ENCODE measurements at regions not wholly inside any gene's neighbourhood (a gene's known extent, or its start where the extent isn't known, plus 50 kb on each side); places are given as distances from the start of the nearest gene placed in this dataset.
"Not testable (repeated sequence)": the region's sequence is repeated elsewhere in the genome, so short reads cannot be mapped to it uniquely, and the experiment has no call there.

DNA sequence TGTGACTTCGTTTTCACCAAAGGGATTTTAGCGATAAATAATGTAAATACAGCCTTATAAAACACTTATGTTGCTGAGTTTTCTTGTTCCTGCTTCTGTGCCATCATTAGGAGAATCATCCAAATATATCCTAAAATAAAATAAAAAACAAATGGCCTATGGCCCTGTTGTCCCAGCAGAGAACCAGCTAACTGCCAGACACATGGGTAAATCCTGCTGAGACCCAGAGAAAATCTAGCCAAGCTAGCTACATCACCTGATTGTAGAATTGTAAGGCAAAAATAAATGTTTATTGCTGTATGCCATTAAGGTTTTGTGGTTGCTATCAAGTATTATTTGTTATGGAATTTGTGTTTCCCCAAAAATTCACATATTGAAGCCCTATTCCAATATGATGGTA lies 631.2 kb upstream of the SYNCRIP start:
- Mint-ChIP-seq H3K9me3 (peaks cover 3% of the 10 kb centered on the region), H3K4me1 (no peaks in the 10 kb centered on the region), H3K27ac (no peak overlapping the region), H3K4me3 (no peak overlapping the region), H3K36me3 (no peaks in the 10 kb centered on the region), H3K27me3 (no peaks in the 10 kb centered on the region)
- CTCF ChIA-PET, result no interaction called here
- no peak for DNase-seq

DNA sequence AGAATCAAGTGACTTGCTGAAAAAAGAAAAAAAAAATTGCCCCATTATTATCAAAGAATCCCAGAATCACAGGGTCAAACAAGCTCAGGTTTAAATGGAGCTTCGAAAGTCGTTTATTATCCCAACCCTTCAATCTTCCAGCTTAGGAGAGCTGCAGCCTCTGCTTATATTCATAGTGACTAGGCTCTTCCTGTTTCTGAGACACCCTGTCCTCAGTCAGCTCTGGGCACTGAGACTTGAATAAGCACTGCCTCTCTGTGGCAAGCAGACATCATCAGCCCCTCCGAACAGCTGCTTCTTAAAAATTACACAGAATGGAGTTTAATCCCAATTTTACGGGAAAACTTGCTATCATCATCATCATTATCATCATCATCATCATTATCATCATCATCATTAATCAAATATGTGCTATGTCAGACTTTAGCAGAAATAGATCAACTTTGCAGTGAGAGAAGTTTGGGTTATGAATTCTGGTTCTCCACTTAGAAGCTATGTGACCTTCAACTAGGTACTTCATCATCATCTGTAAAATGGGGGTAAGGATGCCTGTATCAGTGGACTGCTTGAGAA lies 614.0 kb upstream of the SYNCRIP start:
- Mint-ChIP-seq H3K9me3 (peaks cover 8% of the 10 kb centered on the region), H3K27me3 (no peaks in the 10 kb centered on the region), H3K27ac (no peak overlapping the region), H3K36me3 (no peaks in the 10 kb centered on the region), H3K4me1 (no peaks in the 10 kb centered on the region), H3K4me3 (no peak overlapping the region)
- no peak for DNase-seq
- CTCF ChIA-PET, result interaction anchor here (0.6 kb wide), 1 partner anchor 185 kb away, joined by 3 read pairs; no protein-coding TSS in a partner anchor

DNA sequence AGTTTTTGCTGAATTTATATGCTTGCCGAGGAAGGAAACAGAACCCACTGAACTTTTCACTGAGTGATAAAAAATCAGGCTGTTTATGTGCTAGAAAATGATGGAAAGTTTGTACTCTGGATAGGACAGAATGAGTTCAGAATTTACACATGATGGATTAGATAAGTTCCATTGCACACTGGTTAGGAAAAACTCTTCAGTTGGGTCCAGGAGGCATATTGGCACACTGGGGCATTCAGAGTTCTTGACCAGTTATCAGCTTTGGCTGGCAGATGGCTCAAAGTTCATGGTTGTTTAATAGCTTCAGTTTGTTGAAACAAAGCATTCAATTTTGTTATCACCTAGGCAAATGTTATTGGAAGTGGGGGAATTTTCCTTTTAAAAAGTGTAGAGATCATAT lies 613.3 kb upstream of the SYNCRIP start:
- Mint-ChIP-seq H3K27ac (no peak overlapping the region), H3K27me3 (no peaks in the 10 kb centered on the region), H3K9me3 (peaks cover 9% of the 10 kb centered on the region), H3K4me3 (no peak overlapping the region), H3K4me1 (no peaks in the 10 kb centered on the region), H3K36me3 (no peaks in the 10 kb centered on the region)
- CTCF ChIA-PET, result interaction anchor here (0.6 kb wide), 1 partner anchor 184 kb away, joined by 3 read pairs; no protein-coding TSS in a partner anchor
- no peak for DNase-seq

DNA sequence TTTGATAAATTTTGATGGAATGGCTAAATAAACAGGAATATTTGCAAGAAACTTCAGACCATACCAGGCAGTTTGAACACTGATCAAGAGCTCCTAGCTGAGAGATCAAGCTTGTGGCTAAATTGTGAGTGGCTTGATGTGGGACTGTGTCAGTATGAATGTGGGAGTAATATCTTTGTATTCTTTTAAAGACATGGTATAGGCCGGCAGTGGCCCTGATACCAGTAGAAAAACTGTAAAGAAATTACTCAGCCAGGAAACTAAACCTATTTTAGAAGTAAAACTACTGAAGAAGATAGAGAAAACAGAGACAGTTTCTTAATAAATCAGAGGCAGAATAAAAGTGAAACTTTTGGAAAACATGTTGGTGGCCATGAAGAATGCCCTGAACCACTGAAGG lies 608.4 kb upstream of the SYNCRIP start:
- Mint-ChIP-seq H3K4me1 (no peaks in the 10 kb centered on the region), H3K9me3 (peaks cover 5% of the 10 kb centered on the region), H3K36me3 (no peaks in the 10 kb centered on the region), H3K4me3 (no peak overlapping the region), H3K27ac (no peak overlapping the region), H3K27me3 (no peaks in the 10 kb centered on the region)
- CTCF ChIA-PET, result no interaction called here
- no peak for DNase-seq

DNA sequence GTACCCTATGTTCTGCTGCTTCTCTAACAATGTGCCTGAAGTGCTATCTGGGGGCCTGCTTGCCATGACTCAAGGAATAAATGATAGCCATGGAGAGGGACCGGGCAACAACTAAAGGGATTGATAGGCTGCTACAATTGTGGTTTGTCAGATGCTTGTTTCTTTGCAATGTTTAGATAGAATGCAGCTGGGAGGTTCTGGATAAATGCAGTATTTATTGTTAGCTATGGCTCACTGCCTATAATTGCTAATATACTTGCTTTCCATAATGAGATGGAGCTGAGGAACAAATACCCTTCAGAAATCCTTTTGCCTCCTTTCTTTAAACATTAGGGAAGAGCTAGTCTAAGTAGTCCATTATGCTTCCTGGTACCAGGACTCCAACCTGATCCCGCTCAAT lies 575.2 kb upstream of the SYNCRIP start:
- no peaks in the 10 kb centered on the region for H3K27me3 Mint-ChIP-seq
- H3K9me3 Mint-ChIP-seq, result no peaks in the 10 kb centered on the region
- no peak overlapping the region for H3K27ac Mint-ChIP-seq
- no peaks in the 10 kb centered on the region for H3K4me1 Mint-ChIP-seq
- no peak overlapping the region for H3K4me3 Mint-ChIP-seq
- no peak for DNase-seq
- CTCF ChIA-PET, result no interaction called here
- no peaks in the 10 kb centered on the region for H3K36me3 Mint-ChIP-seq

DNA sequence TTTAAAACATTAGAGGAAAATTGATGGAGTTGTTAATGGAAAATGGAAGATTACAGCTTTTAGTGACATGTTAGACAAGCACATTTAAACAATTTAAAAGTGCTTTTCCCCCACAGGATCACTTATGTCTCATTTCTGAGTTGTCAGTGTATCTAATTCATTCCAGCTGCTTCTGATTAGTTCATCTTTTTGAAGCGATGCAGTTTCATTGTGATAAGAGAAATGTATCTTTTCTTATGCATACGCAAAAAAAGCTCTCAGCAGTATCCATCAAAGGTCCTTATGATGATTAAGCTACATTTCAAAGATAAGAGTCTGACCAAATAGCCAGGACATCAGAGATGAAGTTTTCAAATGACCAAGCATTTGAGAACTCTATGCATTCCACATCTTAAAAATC lies 572.6 kb upstream of the SYNCRIP start:
- Mint-ChIP-seq H3K36me3 (no peaks in the 10 kb centered on the region), H3K27me3 (no peaks in the 10 kb centered on the region), H3K4me3 (no peak overlapping the region), H3K27ac (no peak overlapping the region), H3K9me3 (no peaks in the 10 kb centered on the region), H3K4me1 (no peaks in the 10 kb centered on the region)
- CTCF ChIA-PET, result interaction anchor here (0.6 kb wide), 1 partner anchor 9 kb away, joined by 4 read pairs; no protein-coding TSS in a partner anchor
- no peak for DNase-seq

DNA sequence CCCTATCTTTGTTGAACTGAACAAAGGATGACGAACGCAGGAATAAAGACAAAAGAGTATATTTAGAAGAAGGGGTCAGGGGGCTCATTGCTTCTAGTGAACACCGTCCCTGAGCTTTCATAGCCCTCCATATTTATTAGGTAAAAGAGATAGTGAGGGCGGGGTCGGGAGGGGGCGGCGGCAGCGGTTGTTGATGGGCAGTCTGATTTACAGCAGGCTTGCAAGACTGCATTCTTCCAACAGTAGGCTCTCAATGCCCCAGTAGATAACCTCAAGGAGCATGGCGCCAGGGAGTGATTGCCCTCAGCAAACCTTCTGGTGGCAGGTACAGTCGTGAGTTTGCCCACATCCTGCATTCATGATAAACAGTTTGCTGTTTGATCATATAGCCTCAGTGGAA lies 563.3 kb upstream of the SYNCRIP start:
- Mint-ChIP-seq H3K4me3 (no peak overlapping the region), H3K9me3 (peaks cover 4% of the 10 kb centered on the region), H3K27me3 (no peaks in the 10 kb centered on the region), H3K4me1 (no peaks in the 10 kb centered on the region), H3K36me3 (no peaks in the 10 kb centered on the region), H3K27ac (no peak overlapping the region)
- CTCF ChIA-PET, result interaction anchor here (0.6 kb wide), 1 partner anchor 9 kb away, joined by 4 read pairs; no protein-coding TSS in a partner anchor
- no peak for DNase-seq

DNA sequence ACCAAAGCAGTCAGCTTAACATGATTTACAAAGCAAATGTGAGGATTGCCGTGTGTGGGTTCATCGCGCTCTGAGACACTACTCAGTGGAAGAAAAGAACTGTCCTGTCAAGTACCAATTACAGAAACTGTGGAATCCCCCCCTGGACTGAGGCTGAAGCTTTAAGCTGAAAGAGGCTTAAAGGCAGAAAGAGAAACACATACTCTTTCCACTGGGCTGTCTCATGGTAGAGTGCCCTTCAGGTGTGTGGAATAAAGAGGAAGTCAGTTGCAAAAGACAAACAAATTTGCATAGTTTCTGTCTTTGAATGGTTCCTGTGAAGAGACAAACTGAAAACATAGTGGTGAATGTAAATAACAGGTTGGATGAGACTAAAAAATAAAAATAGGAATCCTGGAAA lies 560.4 kb upstream of the SYNCRIP start:
- no peak for DNase-seq
- CTCF ChIA-PET, result no interaction called here
- Mint-ChIP-seq H3K9me3 (peaks cover 4% of the 10 kb centered on the region), H3K36me3 (no peaks in the 10 kb centered on the region), H3K27me3 (no peaks in the 10 kb centered on the region), H3K4me3 (no peak overlapping the region), H3K27ac (no peak overlapping the region), H3K4me1 (no peaks in the 10 kb centered on the region)

DNA sequence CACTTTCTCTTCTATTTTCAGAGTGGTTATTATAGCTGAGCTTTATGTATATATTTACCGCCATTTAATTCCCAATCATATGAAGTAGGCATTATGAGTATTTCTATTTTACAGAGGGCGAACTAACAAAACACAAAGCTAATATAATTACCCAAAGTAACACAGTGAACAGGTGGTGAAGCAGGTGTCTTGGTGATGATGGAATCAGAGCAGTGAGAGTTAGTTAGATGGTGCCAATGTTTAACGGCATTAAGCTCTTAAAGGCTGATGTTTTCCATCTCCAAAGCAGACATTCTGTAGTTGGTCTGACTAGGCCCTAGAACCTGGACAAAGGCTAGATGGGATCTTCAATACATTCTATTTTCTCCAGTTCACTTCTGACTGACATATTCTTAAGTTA lies 551.1 kb upstream of the SYNCRIP start:
- CTCF ChIA-PET, result no interaction called here
- H3K27ac Mint-ChIP-seq, result no peak overlapping the region
- no peaks in the 10 kb centered on the region for H3K27me3 Mint-ChIP-seq
- no peaks in the 10 kb centered on the region for H3K9me3 Mint-ChIP-seq
- no peaks in the 10 kb centered on the region for H3K36me3 Mint-ChIP-seq
- H3K4me1 Mint-ChIP-seq, result no peaks in the 10 kb centered on the region
- DNase-seq, result no peak
- H3K4me3 Mint-ChIP-seq, result no peak overlapping the region

DNA sequence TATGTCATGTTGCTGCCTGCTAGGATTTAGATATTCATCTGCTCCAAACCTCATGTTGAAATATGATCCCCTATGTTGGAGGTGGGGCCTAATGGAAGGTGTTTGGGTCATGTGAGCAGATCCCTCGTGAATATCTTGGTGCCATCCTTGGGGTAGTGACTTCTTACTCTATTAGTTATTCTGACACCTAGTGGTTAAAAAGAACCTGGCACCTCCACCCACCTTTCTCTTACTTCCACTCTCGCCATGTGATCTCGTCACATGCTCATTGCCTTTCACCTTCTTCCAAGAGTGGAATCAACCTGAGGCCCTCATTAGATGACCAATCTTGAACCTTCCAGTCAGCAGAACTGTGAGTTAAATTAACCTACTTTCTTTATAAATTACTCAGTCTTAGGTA lies 549.4 kb upstream of the SYNCRIP start:
- H3K27me3 Mint-ChIP-seq, result no peaks in the 10 kb centered on the region
- H3K27ac Mint-ChIP-seq, result no peak overlapping the region
- H3K4me3 Mint-ChIP-seq, result no peak overlapping the region
- H3K4me1 Mint-ChIP-seq, result no peaks in the 10 kb centered on the region
- no peaks in the 10 kb centered on the region for H3K36me3 Mint-ChIP-seq
- no peak for DNase-seq
- CTCF ChIA-PET, result no interaction called here
- H3K9me3 Mint-ChIP-seq, result no peaks in the 10 kb centered on the region

DNA sequence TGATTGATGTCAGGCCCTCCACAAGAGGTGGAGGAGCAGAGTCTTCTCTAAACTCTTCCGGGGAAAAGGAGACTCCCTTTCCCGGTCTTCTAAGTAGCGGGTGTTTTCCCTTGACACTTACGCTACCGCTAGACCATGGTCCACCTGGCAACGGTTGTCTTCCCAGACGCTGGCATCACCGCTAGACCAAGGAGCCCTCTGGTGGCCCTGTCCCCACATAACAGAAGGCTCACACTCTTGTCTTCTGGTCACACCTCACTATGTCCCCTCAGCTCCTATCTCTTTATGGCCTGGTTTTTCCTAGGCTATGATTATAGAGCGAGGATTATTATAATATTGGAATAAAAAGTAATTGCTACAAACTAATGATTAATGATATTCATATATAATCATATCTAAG lies 532.5 kb upstream of the SYNCRIP start:
- H3K9me3 Mint-ChIP-seq, CTCF ChIA-PET, DNase-seq, H3K27me3 Mint-ChIP-seq, H3K4me3 Mint-ChIP-seq, H3K4me1 Mint-ChIP-seq, H3K36me3 Mint-ChIP-seq, H3K27ac Mint-ChIP-seq: not testable (repeated sequence)

DNA sequence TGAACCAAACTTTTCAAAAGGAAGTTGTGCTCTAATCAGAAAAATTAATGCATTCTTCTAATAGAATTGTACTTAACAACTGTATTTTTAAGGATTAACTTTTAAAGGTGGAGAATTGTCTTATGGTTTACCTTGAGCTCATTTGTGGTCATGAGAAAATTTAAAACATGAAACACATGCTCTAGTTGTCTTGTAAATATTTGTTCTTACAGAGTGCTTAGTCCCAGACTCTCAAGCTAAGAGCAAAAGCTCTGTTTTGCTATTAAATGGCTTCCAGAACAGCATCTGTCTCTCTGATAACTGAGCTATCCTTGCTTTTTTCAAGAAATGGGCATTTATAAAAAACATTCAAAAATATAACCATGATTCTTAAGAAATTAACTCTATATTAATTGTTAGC lies 512.2 kb upstream of the SYNCRIP start:
- Mint-ChIP-seq H3K9me3 (peaks cover 2% of the 10 kb centered on the region), H3K4me1 (no peaks in the 10 kb centered on the region), H3K27ac (no peak overlapping the region), H3K27me3 (no peaks in the 10 kb centered on the region), H3K36me3 (no peaks in the 10 kb centered on the region), H3K4me3 (no peak overlapping the region)
- CTCF ChIA-PET, result no interaction called here
- DNase-seq, result no peak

DNA sequence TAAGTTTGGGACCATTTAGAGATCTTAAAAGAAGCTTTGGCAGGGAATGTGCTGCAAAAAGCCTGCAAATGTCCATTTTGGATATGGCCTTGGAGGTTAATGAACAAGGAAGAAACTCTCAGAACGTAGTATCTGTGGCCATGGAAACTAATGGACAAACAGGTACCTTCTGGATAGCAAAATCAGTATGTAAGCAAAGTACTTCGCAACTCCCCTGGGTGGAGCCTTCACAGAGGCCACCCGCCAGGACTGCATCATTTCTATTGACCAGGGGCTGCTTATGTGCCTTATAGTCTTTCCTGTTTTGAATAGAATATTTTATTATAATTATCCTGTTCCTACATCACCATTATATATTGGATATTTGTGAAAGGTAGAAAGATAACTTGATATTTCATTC lies 510.8 kb upstream of the SYNCRIP start:
- Mint-ChIP-seq H3K4me1 (no peaks in the 10 kb centered on the region), H3K27ac (no peak overlapping the region), H3K36me3 (no peaks in the 10 kb centered on the region), H3K4me3 (no peak overlapping the region), H3K27me3 (no peaks in the 10 kb centered on the region), H3K9me3 (peaks cover 2% of the 10 kb centered on the region)
- CTCF ChIA-PET, result no interaction called here
- no peak for DNase-seq

DNA sequence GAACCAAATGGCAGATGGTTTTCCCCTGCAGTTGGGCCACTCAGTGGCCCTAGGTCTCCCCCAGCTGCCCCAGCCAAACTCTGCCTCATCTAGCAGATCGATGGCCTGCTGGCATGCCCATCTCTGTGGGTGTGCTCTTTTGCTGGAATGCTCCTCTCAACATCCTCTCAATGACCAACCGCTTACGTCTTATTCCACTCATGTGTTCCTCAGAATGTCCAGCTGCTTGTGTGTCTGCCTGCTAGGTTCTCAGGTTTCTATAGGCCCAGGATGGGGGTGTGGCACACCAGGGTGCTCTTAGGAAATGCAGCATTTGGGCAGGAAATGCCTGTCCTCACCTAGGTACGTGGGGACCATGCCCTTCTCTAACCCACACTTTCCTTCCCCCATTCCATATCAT lies 509.9 kb upstream of the SYNCRIP start:
- Mint-ChIP-seq H3K27me3 (no peaks in the 10 kb centered on the region), H3K36me3 (no peaks in the 10 kb centered on the region), H3K9me3 (peaks cover 2% of the 10 kb centered on the region), H3K4me3 (no peak overlapping the region), H3K4me1 (no peaks in the 10 kb centered on the region), H3K27ac (no peak overlapping the region)
- no peak for DNase-seq
- CTCF ChIA-PET, result no interaction called here

DNA sequence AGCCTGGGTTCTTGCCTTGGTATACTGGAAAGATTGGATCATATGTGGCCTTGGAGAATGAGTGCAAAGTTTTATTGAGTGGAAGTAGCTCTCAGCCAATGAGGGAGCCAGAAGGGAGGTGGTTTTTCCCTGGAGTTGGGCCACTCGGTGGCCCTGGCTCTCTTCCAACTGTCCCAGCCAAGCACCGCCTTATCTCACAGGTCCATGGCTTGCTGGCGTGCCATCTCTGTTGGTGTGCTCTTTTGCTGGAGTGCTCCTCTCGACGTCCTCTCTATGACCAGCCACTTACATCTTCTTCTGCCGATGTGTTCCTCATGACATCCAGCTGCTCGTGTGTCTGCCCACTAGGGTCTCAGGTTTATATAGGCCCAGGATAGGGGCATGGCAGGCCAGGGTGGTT lies 505.9 kb upstream of the SYNCRIP start:
- Mint-ChIP-seq H3K9me3 (peaks cover 2% of the 10 kb centered on the region), H3K27ac (no peak overlapping the region)

DNA sequence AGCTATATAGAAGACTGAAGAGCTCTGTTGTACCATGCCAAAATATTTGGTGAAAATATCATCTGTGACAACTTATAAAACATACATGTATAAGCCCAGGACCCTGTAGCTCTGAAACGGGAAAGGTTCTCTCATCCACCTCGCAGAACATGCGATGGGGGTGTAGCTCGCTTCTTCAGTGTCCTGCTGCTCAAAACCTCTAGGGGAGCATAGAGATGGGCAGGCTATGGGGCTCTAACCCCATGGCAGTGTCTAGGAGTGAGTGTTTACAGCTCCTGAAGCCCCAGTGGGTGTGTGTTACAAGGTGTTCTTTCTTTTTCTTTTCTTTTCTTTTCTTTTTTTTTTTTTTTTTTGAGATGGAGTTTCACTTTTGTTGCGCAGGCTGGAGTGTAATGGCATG lies 505.2 kb upstream of the SYNCRIP start:
- no peak for DNase-seq
- no peak overlapping the region for H3K4me3 Mint-ChIP-seq
- no peaks in the 10 kb centered on the region for H3K27me3 Mint-ChIP-seq
- no peaks in the 10 kb centered on the region for H3K36me3 Mint-ChIP-seq
- H3K9me3 Mint-ChIP-seq, result no peaks in the 10 kb centered on the region
- H3K4me1 Mint-ChIP-seq, result no peaks in the 10 kb centered on the region
- no peak overlapping the region for H3K27ac Mint-ChIP-seq
- CTCF ChIA-PET, result no interaction called here

More for the DNA sequence above, 505.9 kb upstream of the SYNCRIP start:
- Mint-ChIP-seq H3K27me3 (no peaks in the 10 kb centered on the region), H3K4me3 (no peak overlapping the region), H3K36me3 (no peaks in the 10 kb centered on the region), H3K4me1 (no peaks in the 10 kb centered on the region)
- CTCF ChIA-PET, result no interaction called here
- no peak for DNase-seq
